ENCODE measurements at regions not wholly inside any gene's neighbourhood (a gene's known extent, or its start where the extent isn't known, plus 50 kb on each side); places are given as distances from the start of the nearest gene placed in this dataset.

DNA sequence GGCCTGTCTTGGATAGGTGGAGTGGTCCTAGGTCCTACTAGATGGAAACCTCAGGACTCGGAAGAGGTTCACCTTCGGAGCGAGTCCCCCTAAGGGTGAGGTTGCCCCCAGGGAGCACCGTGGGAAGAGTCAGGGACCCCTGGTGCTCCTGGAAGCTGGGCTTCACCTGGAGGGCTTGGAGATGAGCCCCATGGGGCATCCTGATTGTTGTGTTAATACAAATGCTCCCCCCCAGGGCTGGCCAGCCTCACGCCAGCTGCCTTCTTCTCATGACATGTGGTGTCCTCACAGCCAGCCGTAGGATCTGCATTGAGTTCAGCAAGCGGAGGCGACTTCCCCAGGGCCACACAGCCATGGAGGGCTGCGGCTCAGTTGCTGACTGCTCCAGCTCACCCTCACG, 1487.5 kb downstream of the BRD1 start:
- Histone ChIP-seq H4K20me1 (ENCODE audit: low read depth, low read length) (no peaks in the 10 kb centered on the region), H3K9me3 (ENCODE audit: insufficient read depth, low read length) (no peaks in the 10 kb centered on the region), H2AFZ (ENCODE audit: low read depth, low read length, severe bottlenecking) (no peak overlapping the region), H3K79me2 (ENCODE audit: insufficient read depth, low read length) (no peaks in the 10 kb centered on the region), H3K27ac (ENCODE audit: low read depth, low read length) (no peak overlapping the region), H3K36me3 (ENCODE audit: low read length) (no peaks in the 10 kb centered on the region), H3K9ac (ENCODE audit: low read length) (no peak overlapping the region), H3F3A (ENCODE audit: insufficient read depth) (no peaks in the 10 kb centered on the region), H3K4me2 (ENCODE audit: low read depth, low read length, poor library complexity, severe bottlenecking) (no peak overlapping the region), H3K9me2 (replicated peaks; ENCODE audit: insufficient read depth, low read length) (no peaks in the 10 kb centered on the region), H3K4me3 (ENCODE audit: insufficient read depth, low read length, poor library complexity, severe bottlenecking) (no peak overlapping the region), H3K27me3 (ENCODE audit: low read length) (no peaks in the 10 kb centered on the region)
- no peak for TF ChIP-seq EZH2phosphoT487 (conservative IDR thresholded peaks at IDR 0.05; ENCODE audit: low read length)
- TF ChIP-seq, protein P1, sequence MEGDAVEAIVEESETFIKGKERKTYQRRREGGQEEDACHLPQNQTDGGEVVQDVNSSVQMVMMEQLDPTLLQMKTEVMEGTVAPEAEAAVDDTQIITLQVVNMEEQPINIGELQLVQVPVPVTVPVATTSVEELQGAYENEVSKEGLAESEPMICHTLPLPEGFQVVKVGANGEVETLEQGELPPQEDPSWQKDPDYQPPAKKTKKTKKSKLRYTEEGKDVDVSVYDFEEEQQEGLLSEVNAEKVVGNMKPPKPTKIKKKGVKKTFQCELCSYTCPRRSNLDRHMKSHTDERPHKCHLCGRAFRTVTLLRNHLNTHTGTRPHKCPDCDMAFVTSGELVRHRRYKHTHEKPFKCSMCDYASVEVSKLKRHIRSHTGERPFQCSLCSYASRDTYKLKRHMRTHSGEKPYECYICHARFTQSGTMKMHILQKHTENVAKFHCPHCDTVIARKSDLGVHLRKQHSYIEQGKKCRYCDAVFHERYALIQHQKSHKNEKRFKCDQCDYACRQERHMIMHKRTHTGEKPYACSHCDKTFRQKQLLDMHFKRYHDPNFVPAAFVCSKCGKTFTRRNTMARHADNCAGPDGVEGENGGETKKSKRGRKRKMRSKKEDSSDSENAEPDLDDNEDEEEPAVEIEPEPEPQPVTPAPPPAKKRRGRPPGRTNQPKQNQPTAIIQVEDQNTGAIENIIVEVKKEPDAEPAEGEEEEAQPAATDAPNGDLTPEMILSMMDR (IDR thresholded peaks at IDR 0.05; ENCODE audit: insufficient read depth, low read length, poor library complexity, severe bottlenecking): no peak

DNA sequence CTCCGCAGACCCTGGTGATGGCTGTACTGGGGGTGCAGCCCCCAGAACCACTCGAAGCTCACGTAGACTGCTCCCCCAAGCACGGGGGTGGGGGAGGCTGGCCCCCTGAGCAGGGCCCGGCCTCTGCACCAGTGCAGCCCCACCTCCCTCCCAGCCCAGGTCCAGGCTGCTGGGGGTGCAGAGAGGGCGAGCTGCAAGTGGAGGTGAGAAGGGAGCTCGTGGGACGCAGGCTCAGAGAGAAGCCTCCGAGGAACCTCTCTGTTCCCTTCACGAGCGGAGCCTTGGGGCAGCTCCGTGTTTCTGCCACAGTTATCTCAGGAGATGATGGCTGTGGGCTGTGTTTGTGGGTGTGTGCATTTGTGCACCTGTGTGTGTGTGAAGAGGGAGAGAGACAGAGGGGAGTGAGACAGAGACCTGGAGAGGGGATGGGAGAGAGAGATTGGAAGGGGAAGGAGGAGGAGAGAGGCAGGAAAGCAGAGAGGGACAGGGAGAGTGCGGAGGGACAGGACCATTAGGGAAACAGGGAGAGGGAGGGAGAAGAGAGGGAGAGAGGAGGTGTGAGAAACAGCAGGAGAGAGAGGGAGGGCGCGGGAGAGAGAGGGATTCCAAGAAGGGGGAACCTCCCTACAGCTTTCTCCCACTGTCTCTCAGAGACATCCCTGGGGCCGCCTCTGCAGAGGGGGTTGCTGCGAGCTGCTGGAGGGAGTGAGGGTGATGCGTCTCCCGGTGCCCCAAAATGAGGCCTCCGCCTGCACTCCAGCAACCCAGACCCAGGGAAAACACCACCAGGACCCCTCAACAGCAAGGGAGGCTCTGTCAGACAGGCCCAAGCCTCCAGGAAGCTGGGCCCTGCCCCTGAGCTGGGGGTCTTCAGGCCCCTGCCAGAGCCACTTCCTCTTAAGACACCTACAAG, 1488.6 kb downstream of the BRD1 start:
- Histone ChIP-seq H3K4me2 (ENCODE audit: low read depth, low read length, poor library complexity, severe bottlenecking) (no peak overlapping the region), H4K20me1 (ENCODE audit: low read depth, low read length) (no peaks in the 10 kb centered on the region)

GRCh38 chr22:48337957-48338792, 1489.5 kb downstream of the BRD1 start:
- H3K9ac ChIP-seq (ENCODE audit: low read length): no peak overlapping the region
- no peak overlapping the region for H3K27ac ChIP-seq (ENCODE audit: low read depth, low read length)
- H3F3A ChIP-seq (ENCODE audit: insufficient read depth): no peaks in the 10 kb centered on the region
- H2AFZ ChIP-seq (ENCODE audit: low read depth, low read length, severe bottlenecking): no peak overlapping the region
- H3K36me3 ChIP-seq (ENCODE audit: low read length): no peaks in the 10 kb centered on the region
- no peaks in the 10 kb centered on the region for H3K9me2 ChIP-seq (replicated peaks; ENCODE audit: insufficient read depth, low read length)
- H3K27me3 ChIP-seq (ENCODE audit: low read length): no peaks in the 10 kb centered on the region
- H4K20me1 ChIP-seq (ENCODE audit: low read depth, low read length): no peaks in the 10 kb centered on the region
- H3K4me2 ChIP-seq (ENCODE audit: low read depth, low read length, poor library complexity, severe bottlenecking): no peak overlapping the region
- no peaks in the 10 kb centered on the region for H3K79me2 ChIP-seq (ENCODE audit: insufficient read depth, low read length)
- H3K4me3 ChIP-seq (ENCODE audit: insufficient read depth, low read length, poor library complexity, severe bottlenecking): no peak overlapping the region
- TF ChIP-seq, protein P1 (IDR thresholded peaks at IDR 0.05; ENCODE audit: insufficient read depth, low read length, poor library complexity, severe bottlenecking): no peak
- TF ChIP-seq EZH2phosphoT487 (conservative IDR thresholded peaks at IDR 0.05; ENCODE audit: low read length): no peak
- H3K9me3 ChIP-seq (ENCODE audit: insufficient read depth, low read length): no peaks in the 10 kb centered on the region

More for the DNA sequence above, 1488.6 kb downstream of the BRD1 start:
- no peaks in the 10 kb centered on the region for H3K9me2 ChIP-seq (replicated peaks; ENCODE audit: insufficient read depth, low read length)
- H3K9ac ChIP-seq (ENCODE audit: low read length): no peak overlapping the region
- no peak overlapping the region for H3K4me3 ChIP-seq (ENCODE audit: insufficient read depth, low read length, poor library complexity, severe bottlenecking)
- no peak overlapping the region for H3K27ac ChIP-seq (ENCODE audit: low read depth, low read length)
- H3K79me2 ChIP-seq (ENCODE audit: insufficient read depth, low read length): no peaks in the 10 kb centered on the region
- no peak for TF ChIP-seq EZH2phosphoT487 (conservative IDR thresholded peaks at IDR 0.05; ENCODE audit: low read length)
- TF ChIP-seq, protein P1 (IDR thresholded peaks at IDR 0.05; ENCODE audit: insufficient read depth, low read length, poor library complexity, severe bottlenecking): no peak
- H3K9me3 ChIP-seq (ENCODE audit: insufficient read depth, low read length): no peaks in the 10 kb centered on the region
- H3F3A ChIP-seq (ENCODE audit: insufficient read depth): no peaks in the 10 kb centered on the region
- H3K36me3 ChIP-seq (ENCODE audit: low read length): no peaks in the 10 kb centered on the region
- H3K27me3 ChIP-seq (ENCODE audit: low read length): no peaks in the 10 kb centered on the region
- H2AFZ ChIP-seq (ENCODE audit: low read depth, low read length, severe bottlenecking): no peak overlapping the region
